CD14-positive monocyte (primary cell): ENCODE measurements at regions not wholly inside any gene's neighbourhood (a gene's known extent, or its start where the extent isn't known, plus 50 kb on each side); places are given as distances from the start of the nearest gene placed in this dataset.

Experiments used
- DNase-seq, 3 donors: peaks; one replicate each; pipeline ENCODE4 v3.0.0-alpha.2; 2011 to 2022
- H2AFZ ChIP-seq: 2 replicates; pipeline ENCODE4 v1.6.0; 2012; ENCODE audit warnings: mild to moderate bottlenecking, low read depth, low read length, inconsistent platforms; ENCODE audit not compliant: insufficient read depth, poor library complexity, severe bottlenecking
- H3K27ac ChIP-seq, 2 donors: 1 replicate in 1 of 2; 2 replicates in 1 of 2; pipeline ENCODE4 v1.5.1; 2012 to 2013; ENCODE audit warnings: low read length in 2 of 2, control low read depth in 1 of 2, inconsistent platforms in 1 of 2, low read depth in 1 of 2, mild to moderate bottlenecking in 1 of 2
- H3K27me3 ChIP-seq, 2 donors: one replicate each; pipeline versions ENCODE4 v1.6.0 to v1.6.1; 2011 to 2013; ENCODE audit warnings: low read length in 2 of 2; ENCODE audit not compliant: control insufficient read depth in 2 of 2, insufficient read depth in 2 of 2
- H3K36me3 ChIP-seq, 2 donors: replicated peaks in 1 of 2; 1 replicate in 1 of 2; 2 replicates in 1 of 2; pipeline versions ENCODE4 v1.5.1 to v1.6.1; 2012 to 2013; ENCODE audit warnings: low read length in 2 of 2, control low read depth in 1 of 2, inconsistent platforms in 1 of 2, mild to moderate bottlenecking in 1 of 2; ENCODE audit not compliant: insufficient read depth in 2 of 2, control insufficient read depth in 1 of 2
- H3K4me1 ChIP-seq, 2 donors: 1 replicate in 1 of 2; 2 replicates in 1 of 2; pipeline versions ENCODE4 v1.5.1 to v1.6.1; 2012 to 2013; ENCODE audit warnings: low read length in 2 of 2, control low read depth in 1 of 2, inconsistent platforms in 1 of 2, mild to moderate bottlenecking in 1 of 2, moderate library complexity in 1 of 2; ENCODE audit not compliant: insufficient read depth in 2 of 2, control insufficient read depth in 1 of 2
- H3K4me2 ChIP-seq: replicated peaks from 2 replicates; pipeline ENCODE3; 2012; ENCODE audit warnings: low read length, moderate library complexity, mild to moderate bottlenecking; ENCODE audit not compliant: poor library complexity, severe bottlenecking; ENCODE audit errors: extremely low read depth
- H3K4me3 ChIP-seq, 3 experiments: fragments of 200-600 bp in 1 of 3; sonication (generic) in 1 of 3; replicated peaks in 1 of 3; 1 replicate in 2 of 3; 2 replicates in 1 of 3; pipeline ENCODE4 v1.5.1; 2011 to 2013; ENCODE audit warnings: low read length in 3 of 3, mild to moderate bottlenecking in 3 of 3, control low read depth in 2 of 3, low read depth in 2 of 3, inconsistent platforms in 1 of 3, moderate library complexity in 1 of 3
- H3K79me2 ChIP-seq: 2 replicates; pipeline ENCODE4 v1.6.0; 2012; ENCODE audit warnings: mild to moderate bottlenecking, control low read depth, inconsistent platforms, low read length, moderate library complexity; ENCODE audit not compliant: insufficient read depth
- H3K9ac ChIP-seq: 2 replicates; pipeline ENCODE4 v1.6.0; 2017; ENCODE audit warnings: low read length, mild to moderate bottlenecking; ENCODE audit not compliant: insufficient read depth, poor library complexity, severe bottlenecking
- H3K9me3 ChIP-seq, 2 donors: replicated peaks in 1 of 2; 1 replicate in 1 of 2; 2 replicates in 1 of 2; pipeline versions ENCODE4 v1.5.1 to v1.6.1; 2012 to 2013; ENCODE audit warnings: low read length in 2 of 2, control low read depth in 1 of 2; ENCODE audit not compliant: control insufficient read depth in 1 of 2, insufficient read depth in 1 of 2
- H4K20me1 ChIP-seq: 2 replicates; pipeline ENCODE4 v1.6.0; 2012; ENCODE audit warnings: mild to moderate bottlenecking, low read length, control low read depth, moderate library complexity; ENCODE audit not compliant: insufficient read depth
- H3K27ac Mint-ChIP-seq, 7 donors: one replicate each; pipeline ENCODE4 v1.8.0; 2020; ENCODE audit warnings: mild to moderate bottlenecking in 7 of 7, mixed read lengths in 7 of 7, moderate library complexity in 6 of 7, inconsistent platforms in 2 of 7
- H3K27me3 Mint-ChIP-seq, 3 donors: one replicate each; pipeline ENCODE4 v1.8.0; 2021 to 2022; ENCODE audit warnings: low read depth in 3 of 3, mild to moderate bottlenecking in 3 of 3, mixed read lengths in 3 of 3, moderate library complexity in 3 of 3, inconsistent platforms in 1 of 3
- H3K36me3 Mint-ChIP-seq, 2 donors: one replicate each; pipeline ENCODE4 v1.8.0; 2020; ENCODE audit warnings: mixed read lengths in 2 of 2, inconsistent platforms in 1 of 2, mild to moderate bottlenecking in 1 of 2
- H3K4me1 Mint-ChIP-seq: one replicate; pipeline ENCODE4 v1.8.0; 2020; ENCODE audit warnings: mild to moderate bottlenecking, mixed read lengths
- H3K4me3 Mint-ChIP-seq, 2 donors: one replicate each; pipeline ENCODE4 v1.8.0; 2020; ENCODE audit warnings: mild to moderate bottlenecking in 2 of 2, mixed read lengths in 2 of 2, moderate library complexity in 1 of 2
- H3K9me3 Mint-ChIP-seq, 7 donors: one replicate each; pipeline ENCODE4 v1.8.0; 2020 to 2022; ENCODE audit warnings: mixed read lengths in 7 of 7, mild to moderate bottlenecking in 6 of 7, moderate library complexity in 6 of 7, inconsistent platforms in 2 of 7
- WGBS: methylation state at CpG from one replicate; pipeline ENCODE4 v1.1.5; 2013; ENCODE audit warnings: missing lambda C conversion rate; ENCODE audit not compliant: insufficient coverage; 5-methylcytosine and 5-hydroxymethylcytosine counted together
- intact Hi-C, 2 donors: fragments of 100-400 bp; cut with micrococcal nuclease; formaldehyde crosslinking; loops; one replicate each; pipeline versions ENCODE4 v1.15.0 to v1.15.1; 2023
- TF ChIP-seq, protein P1 (sequence below): fragments of 200-600 bp; IDR thresholded peaks from one replicate; pipeline ENCODE4 v1.8.0; 2022; ENCODE audit warnings: antibody characterized with exemption, mild to moderate bottlenecking

DNA sequence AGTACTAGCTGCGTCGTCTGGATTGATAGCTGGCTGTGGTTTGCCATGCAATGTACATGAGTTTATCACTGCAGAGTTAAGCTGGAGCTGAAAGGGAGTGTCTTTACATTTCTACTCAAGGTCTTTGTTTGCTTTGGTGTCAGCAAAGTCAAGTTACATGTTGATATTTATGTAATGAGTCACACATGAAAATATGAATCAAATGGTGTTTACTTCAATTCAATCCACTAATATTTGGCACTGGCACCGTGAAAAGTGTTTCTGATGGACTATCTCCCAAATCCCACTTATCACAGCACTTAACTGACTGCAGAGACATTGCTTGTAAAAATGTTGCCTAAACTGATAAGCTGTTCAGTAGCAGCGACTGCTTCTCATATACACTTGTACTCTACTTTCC is 395.9 kb downstream of the TFEC start:
- Mint-ChIP-seq H3K9me3 (peaks cover 0 to 2% (median 0%) of the 10 kb centered on the region in 7 donors), H3K27me3 (peaks cover 0 to 1% (median 0%) of the 10 kb centered on the region in 3 donors), H3K4me3 (no peak overlapping the region), H3K4me1 (no peaks in the 10 kb centered on the region), H3K36me3 (no peaks in the 10 kb centered on the region), H3K27ac (no peak overlapping the region)
- intact Hi-C loops, result no loop called here
- Histone ChIP-seq H3K4me3 (no peak overlapping the region), H3K9me3 (peaks cover 0 to 4% of the 10 kb centered on the region in 2 donors), H3K27me3 (no peaks in the 10 kb centered on the region), H3K79me2 (no peaks in the 10 kb centered on the region), H3K27ac (no peak overlapping the region), H4K20me1 (no peaks in the 10 kb centered on the region), H3K4me1 (no peaks in the 10 kb centered on the region), H3K36me3 (no peaks in the 10 kb centered on the region), H2AFZ (no peak overlapping the region), H3K4me2 (no peak overlapping the region), H3K9ac (no peak overlapping the region)
- TF ChIP-seq, protein P1, sequence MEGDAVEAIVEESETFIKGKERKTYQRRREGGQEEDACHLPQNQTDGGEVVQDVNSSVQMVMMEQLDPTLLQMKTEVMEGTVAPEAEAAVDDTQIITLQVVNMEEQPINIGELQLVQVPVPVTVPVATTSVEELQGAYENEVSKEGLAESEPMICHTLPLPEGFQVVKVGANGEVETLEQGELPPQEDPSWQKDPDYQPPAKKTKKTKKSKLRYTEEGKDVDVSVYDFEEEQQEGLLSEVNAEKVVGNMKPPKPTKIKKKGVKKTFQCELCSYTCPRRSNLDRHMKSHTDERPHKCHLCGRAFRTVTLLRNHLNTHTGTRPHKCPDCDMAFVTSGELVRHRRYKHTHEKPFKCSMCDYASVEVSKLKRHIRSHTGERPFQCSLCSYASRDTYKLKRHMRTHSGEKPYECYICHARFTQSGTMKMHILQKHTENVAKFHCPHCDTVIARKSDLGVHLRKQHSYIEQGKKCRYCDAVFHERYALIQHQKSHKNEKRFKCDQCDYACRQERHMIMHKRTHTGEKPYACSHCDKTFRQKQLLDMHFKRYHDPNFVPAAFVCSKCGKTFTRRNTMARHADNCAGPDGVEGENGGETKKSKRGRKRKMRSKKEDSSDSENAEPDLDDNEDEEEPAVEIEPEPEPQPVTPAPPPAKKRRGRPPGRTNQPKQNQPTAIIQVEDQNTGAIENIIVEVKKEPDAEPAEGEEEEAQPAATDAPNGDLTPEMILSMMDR, result no peak
- DNase-seq, result no peak
- WGBS, result 70% methylated on average over 2 of the region's 4 CpGs

DNA sequence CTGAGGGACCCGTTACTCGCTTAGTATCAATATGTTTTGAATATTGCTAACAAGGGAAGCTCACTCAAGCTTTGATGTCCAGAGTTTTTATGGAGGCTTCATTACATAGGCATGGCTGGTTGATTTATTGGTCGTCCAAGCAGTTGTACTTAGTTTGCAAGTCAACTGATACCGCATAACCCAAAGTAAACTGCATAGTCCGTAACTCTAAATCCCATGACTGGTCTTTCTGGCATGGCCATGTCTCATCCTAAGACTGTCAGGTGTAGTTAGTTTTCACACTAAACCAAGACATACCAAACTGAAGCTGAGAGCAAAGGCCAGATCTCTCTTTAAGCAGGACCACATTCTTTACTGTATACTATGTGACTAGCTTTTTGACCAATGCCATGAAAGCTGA is 397.9 kb downstream of the TFEC start:
- no peak for DNase-seq
- Histone ChIP-seq H3K79me2 (no peaks in the 10 kb centered on the region), H3K4me1 (no peaks in the 10 kb centered on the region), H3K4me3 (no peak overlapping the region), H3K27me3 (no peaks in the 10 kb centered on the region), H3K4me2 (no peak overlapping the region), H4K20me1 (no peaks in the 10 kb centered on the region), H3K9me3 (no peaks in the 10 kb centered on the region), H2AFZ (no peak overlapping the region), H3K27ac (no peak overlapping the region), H3K9ac (no peak overlapping the region), H3K36me3 (no peaks in the 10 kb centered on the region)
- H3K27me3 Mint-ChIP-seq, result peaks cover 0 to under 1% (median 0%) of the 10 kb centered on the region in 3 donors
- TF ChIP-seq, protein P1, result no peak
- no peaks in the 10 kb centered on the region for H3K4me1 Mint-ChIP-seq
- WGBS, result 96% methylated on average over 5 of the region's 5 CpGs
- H3K4me3 Mint-ChIP-seq, result no peak overlapping the region
- no peak overlapping the region for H3K27ac Mint-ChIP-seq
- intact Hi-C loops, result no loop called here
- H3K36me3 Mint-ChIP-seq, result no peaks in the 10 kb centered on the region
- H3K9me3 Mint-ChIP-seq, result peaks cover 0 to 3% (median 0%) of the 10 kb centered on the region in 7 donors
